ENCODE measurements at regions not wholly inside any gene's neighbourhood (a gene's known extent, or its start where the extent isn't known, plus 50 kb on each side); places are given as distances from the start of the nearest gene placed in this dataset.

DNA sequence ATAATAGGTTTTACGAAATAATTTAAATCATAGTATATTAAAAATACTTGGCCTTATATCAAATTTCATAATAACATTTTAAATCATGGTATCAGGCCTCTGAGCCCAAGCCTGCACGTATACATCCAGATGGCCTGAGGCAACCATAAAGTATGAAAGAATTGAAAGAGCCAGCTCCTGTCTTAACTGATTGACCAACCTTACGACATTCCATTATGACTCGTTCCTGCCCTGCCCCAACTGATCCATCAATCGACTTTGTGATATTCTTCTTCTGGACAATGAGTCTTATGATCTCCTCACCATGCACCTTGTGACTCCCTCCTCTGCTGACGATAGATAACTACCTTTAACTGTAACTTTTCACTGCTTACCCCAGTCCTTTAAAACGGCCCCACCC, 545.0 kb downstream of the MTRR start:
- Histone ChIP-seq H3K4me1 (no peaks in the 10 kb centered on the region), H3K27me3 (no peaks in the 10 kb centered on the region), H3K27ac (no peak overlapping the region), H3K4me3 (no peak overlapping the region), H3K9me3 (no peaks in the 10 kb centered on the region), H3K36me3 (no peaks in the 10 kb centered on the region)
- DNase-seq, result no peak
- in situ Hi-C loops (cut with MboI; ENCODE audit: low pct_ligation_motif_present in 1 of 4, low pct_unique_long_range_greater_than_20kb in 1 of 4, low sequenced_read_pairs in 3 of 4) (no loop called here), intact Hi-C loops (cut with DNase I; ENCODE audit: low total_unique reads) (no loop called here)
- WGBS, 2 donors (ENCODE audit: low coverage in 1 of 2), result 67 to 80% methylated on average over 6 to 7 of the region's 7 CpGs
- TF ChIP-seq, protein P1, sequence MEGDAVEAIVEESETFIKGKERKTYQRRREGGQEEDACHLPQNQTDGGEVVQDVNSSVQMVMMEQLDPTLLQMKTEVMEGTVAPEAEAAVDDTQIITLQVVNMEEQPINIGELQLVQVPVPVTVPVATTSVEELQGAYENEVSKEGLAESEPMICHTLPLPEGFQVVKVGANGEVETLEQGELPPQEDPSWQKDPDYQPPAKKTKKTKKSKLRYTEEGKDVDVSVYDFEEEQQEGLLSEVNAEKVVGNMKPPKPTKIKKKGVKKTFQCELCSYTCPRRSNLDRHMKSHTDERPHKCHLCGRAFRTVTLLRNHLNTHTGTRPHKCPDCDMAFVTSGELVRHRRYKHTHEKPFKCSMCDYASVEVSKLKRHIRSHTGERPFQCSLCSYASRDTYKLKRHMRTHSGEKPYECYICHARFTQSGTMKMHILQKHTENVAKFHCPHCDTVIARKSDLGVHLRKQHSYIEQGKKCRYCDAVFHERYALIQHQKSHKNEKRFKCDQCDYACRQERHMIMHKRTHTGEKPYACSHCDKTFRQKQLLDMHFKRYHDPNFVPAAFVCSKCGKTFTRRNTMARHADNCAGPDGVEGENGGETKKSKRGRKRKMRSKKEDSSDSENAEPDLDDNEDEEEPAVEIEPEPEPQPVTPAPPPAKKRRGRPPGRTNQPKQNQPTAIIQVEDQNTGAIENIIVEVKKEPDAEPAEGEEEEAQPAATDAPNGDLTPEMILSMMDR (IDR thresholded peaks at IDR 0.05), result no peak
- TF ChIP-seq EP300 (IDR thresholded peaks at IDR 0.05; ENCODE audit: low read depth) (no peak), POLR2AphosphoS5 (IDR thresholded peaks at IDR 0.05) (no peak), POLR2A (IDR thresholded peaks at IDR 0.05) (no peak)

DNA sequence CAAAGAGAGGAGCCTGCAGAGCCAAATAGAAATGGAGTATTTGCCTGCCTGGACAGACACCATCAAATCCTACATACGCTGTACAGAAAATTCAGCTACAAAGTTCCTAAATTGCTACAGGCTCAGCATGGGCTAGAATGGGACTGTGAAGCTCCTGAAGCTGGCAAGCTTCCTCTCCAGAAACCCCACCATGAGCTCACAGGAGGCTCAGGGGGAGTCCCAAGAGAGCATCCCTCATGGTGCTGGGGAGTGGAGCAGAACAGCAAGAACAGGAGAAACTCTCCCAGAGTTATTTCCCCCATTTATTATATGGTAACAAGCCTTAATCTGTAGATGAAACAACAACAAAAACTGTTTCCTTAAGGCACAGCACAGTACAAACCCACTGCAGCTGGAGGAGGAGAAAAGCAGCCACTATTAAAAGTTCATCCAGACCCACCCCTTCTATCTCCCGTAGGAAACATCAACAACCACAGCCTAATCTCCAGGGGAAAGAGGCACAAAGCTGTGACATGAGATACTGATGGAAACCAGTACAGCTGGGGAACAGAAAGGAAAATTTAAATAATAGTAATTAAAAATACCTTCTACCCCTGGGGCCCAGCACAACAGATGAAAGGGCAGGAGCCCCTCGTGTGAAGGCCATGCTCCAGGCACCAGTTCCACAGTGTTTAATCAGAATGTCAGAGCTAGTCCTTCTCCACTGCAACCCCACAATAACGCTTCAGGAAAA, 548.5 kb downstream of the MTRR start:
- TF ChIP-seq, protein P1 (IDR thresholded peaks at IDR 0.05), result no peak
- no peaks in the 10 kb centered on the region for H3K36me3 ChIP-seq
- intact Hi-C loops (cut with DNase I; ENCODE audit: low total_unique reads) (no loop called here), in situ Hi-C loops (cut with MboI; ENCODE audit: low pct_ligation_motif_present in 1 of 4, low pct_unique_long_range_greater_than_20kb in 1 of 4, low sequenced_read_pairs in 3 of 4) (no loop called here)
- no peak overlapping the region for H3K4me3 ChIP-seq
- H3K9me3 ChIP-seq, result no peaks in the 10 kb centered on the region
- 33 to 56% methylated on average over 2 to 4 of the region's 4 CpGs for whole genome bisulfite sequencing, 2 donors (ENCODE audit: low coverage in 1 of 2)
- DNase-seq, result no peak
- no peak overlapping the region for H3K27ac ChIP-seq
- no peaks in the 10 kb centered on the region for H3K27me3 ChIP-seq
- no peaks in the 10 kb centered on the region for H3K4me1 ChIP-seq

DNA sequence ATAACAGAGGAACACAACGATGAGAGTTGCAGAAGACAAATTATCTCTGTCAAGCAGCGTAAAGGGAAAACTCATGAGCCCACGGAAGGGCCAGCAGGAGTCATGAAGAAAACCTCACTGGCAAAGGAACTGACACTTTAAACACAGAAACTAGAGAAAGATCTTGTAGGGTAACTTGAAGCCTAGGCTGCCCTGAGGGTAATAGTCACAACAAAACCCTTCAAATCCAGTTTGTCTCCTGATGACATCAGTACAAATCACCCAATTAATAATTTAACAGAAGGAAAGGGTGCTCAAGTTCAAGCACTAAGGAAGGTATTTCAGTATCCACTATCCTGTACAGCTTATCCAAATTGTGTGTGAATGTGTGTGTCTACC, 549.1 kb downstream of the MTRR start:
- Histone ChIP-seq H3K36me3 (no peaks in the 10 kb centered on the region), H3K27me3 (no peaks in the 10 kb centered on the region), H3K4me3 (no peak overlapping the region), H3K4me1 (no peaks in the 10 kb centered on the region), H3K27ac (no peak overlapping the region), H3K9me3 (no peaks in the 10 kb centered on the region)
- TF ChIP-seq, protein P1 (IDR thresholded peaks at IDR 0.05), result no peak
- TF ChIP-seq POLR2A (IDR thresholded peaks at IDR 0.05) (no peak), EP300 (IDR thresholded peaks at IDR 0.05; ENCODE audit: low read depth) (no peak), POLR2AphosphoS5 (IDR thresholded peaks at IDR 0.05) (no peak)
- in situ Hi-C loops (cut with MboI; ENCODE audit: low pct_ligation_motif_present in 1 of 4, low pct_unique_long_range_greater_than_20kb in 1 of 4, low sequenced_read_pairs in 3 of 4), result no loop called here
- intact Hi-C loops (cut with DNase I; ENCODE audit: low total_unique reads), result no loop called here
- DNase-seq, result no peak
- WGBS, 2 donors (ENCODE audit: low coverage in 1 of 2), result 33 to 52% methylated on average over 1 to 3 of the region's 3 CpGs

DNA sequence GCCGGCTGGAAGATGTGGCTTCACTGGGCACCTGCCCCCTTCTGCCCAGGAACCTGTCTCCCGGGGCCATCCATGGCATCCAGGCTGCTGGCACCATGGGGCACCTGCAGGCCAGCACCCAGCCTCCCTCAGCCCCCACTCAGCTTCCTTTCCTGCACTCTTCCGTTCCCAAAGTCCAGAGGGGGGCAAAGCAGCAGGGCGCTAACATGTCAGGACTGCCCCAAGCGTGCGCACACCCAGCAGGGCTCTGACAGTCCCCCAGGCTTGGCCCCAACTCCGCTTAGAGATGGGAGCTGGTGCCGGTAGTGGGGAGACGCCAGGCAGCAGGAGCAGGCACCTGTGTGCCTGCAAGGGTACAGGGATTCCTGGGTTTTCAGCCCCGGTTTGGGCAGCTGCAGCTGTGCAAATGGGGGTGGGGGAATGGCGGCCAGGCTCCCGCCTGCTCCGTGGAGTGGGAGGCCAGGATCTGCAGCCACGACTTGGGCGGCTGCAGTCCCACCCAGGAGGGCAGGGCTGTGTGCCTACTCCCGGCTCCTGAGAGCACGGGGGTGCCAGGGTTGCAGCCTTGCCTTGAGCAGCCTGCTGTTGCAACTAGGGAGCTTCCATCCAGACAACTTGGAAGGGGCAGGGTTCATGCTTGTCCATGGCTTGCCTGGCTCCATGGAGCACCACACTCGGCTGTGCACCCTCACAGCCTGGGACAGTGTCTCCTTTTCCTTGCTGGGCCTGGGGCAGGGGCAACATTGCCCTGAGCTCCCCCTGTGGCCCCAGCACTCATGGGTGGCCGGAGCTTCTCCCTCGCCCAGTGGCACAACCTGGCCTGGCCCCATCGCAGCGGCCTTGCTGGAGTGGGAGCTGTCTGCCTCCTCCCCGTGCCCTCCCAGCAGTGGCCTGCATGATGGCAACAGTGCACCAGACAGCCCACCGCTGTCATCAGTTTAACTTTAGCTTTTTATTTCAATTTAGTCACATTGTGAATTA, 561.1 kb downstream of the MTRR start:
- no peak for DNase-seq
- no peaks in the 10 kb centered on the region for H3K9me3 ChIP-seq
- H3K4me3 ChIP-seq, result no peak overlapping the region
- intact Hi-C loops (cut with DNase I; ENCODE audit: low total_unique reads) (no loop called here), in situ Hi-C loops (cut with MboI; ENCODE audit: low pct_ligation_motif_present in 1 of 4, low pct_unique_long_range_greater_than_20kb in 1 of 4, low sequenced_read_pairs in 3 of 4) (no loop called here)
- 93% methylated on average over 24 of the region's 24 CpGs; no CpG with 5 or more reads in 1 of the 2 donors for WGBS, 2 donors (ENCODE audit: low coverage in 1 of 2)
- H3K36me3 ChIP-seq, result no peaks in the 10 kb centered on the region
- H3K27me3 ChIP-seq, result no peaks in the 10 kb centered on the region
- no peak for TF ChIP-seq POLR2A (IDR thresholded peaks at IDR 0.05)
- TF ChIP-seq EP300 (IDR thresholded peaks at IDR 0.05; ENCODE audit: low read depth), result no peak
- TF ChIP-seq POLR2AphosphoS5 (IDR thresholded peaks at IDR 0.05), result no peak
- TF ChIP-seq, protein P1 (IDR thresholded peaks at IDR 0.05), result no peak
- no peaks in the 10 kb centered on the region for H3K4me1 ChIP-seq
- H3K27ac ChIP-seq, result no peak overlapping the region

Data from transverse colon (tissue), 4 donors.